ENCODE measurements at regions not wholly inside any gene's neighbourhood (a gene's known extent, or its start where the extent isn't known, plus 50 kb on each side); places are given as distances from the start of the nearest gene placed in this dataset.

DNA sequence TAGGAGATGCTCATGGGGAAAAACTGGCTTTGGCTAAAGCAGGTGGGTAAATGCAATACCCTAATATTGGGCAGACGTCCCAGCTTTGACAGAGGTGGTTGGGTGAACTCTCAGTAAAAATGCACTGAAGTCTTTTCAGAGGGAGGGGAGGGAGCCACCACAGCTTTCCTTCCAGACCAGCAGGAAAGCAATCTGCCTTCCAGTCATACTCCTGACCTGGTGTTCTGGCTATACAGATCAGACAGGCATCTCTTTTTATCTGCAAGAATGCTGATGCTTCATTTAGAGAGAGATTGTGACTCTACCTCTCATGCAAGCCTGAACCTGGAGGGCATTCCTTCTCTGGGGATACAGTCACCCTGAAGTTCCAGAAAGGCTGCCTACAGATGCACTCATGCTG, 52.6 kb upstream of the ICA1 start:
- TF ChIP-seq SPI1 (IDR thresholded peaks at IDR 0.05; ENCODE audit: borderline replicate concordance, low read depth): no peak
- TF ChIP-seq, protein P1, sequence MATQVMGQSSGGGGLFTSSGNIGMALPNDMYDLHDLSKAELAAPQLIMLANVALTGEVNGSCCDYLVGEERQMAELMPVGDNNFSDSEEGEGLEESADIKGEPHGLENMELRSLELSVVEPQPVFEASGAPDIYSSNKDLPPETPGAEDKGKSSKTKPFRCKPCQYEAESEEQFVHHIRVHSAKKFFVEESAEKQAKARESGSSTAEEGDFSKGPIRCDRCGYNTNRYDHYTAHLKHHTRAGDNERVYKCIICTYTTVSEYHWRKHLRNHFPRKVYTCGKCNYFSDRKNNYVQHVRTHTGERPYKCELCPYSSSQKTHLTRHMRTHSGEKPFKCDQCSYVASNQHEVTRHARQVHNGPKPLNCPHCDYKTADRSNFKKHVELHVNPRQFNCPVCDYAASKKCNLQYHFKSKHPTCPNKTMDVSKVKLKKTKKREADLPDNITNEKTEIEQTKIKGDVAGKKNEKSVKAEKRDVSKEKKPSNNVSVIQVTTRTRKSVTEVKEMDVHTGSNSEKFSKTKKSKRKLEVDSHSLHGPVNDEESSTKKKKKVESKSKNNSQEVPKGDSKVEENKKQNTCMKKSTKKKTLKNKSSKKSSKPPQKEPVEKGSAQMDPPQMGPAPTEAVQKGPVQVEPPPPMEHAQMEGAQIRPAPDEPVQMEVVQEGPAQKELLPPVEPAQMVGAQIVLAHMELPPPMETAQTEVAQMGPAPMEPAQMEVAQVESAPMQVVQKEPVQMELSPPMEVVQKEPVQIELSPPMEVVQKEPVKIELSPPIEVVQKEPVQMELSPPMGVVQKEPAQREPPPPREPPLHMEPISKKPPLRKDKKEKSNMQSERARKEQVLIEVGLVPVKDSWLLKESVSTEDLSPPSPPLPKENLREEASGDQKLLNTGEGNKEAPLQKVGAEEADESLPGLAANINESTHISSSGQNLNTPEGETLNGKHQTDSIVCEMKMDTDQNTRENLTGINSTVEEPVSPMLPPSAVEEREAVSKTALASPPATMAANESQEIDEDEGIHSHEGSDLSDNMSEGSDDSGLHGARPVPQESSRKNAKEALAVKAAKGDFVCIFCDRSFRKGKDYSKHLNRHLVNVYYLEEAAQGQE (IDR thresholded peaks at IDR 0.05; ENCODE audit: insufficient replicate concordance, low read depth): no peak
- no peak for TF ChIP-seq POLR2AphosphoS5 (IDR thresholded peaks at IDR 0.05; ENCODE audit: low read depth)
- TF ChIP-seq, protein P2, sequence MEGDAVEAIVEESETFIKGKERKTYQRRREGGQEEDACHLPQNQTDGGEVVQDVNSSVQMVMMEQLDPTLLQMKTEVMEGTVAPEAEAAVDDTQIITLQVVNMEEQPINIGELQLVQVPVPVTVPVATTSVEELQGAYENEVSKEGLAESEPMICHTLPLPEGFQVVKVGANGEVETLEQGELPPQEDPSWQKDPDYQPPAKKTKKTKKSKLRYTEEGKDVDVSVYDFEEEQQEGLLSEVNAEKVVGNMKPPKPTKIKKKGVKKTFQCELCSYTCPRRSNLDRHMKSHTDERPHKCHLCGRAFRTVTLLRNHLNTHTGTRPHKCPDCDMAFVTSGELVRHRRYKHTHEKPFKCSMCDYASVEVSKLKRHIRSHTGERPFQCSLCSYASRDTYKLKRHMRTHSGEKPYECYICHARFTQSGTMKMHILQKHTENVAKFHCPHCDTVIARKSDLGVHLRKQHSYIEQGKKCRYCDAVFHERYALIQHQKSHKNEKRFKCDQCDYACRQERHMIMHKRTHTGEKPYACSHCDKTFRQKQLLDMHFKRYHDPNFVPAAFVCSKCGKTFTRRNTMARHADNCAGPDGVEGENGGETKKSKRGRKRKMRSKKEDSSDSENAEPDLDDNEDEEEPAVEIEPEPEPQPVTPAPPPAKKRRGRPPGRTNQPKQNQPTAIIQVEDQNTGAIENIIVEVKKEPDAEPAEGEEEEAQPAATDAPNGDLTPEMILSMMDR (IDR thresholded peaks at IDR 0.05; ENCODE audit: insufficient read depth, low read length): no peak
- TF ChIP-seq GABPA (IDR thresholded peaks at IDR 0.05; ENCODE audit: low read depth): no peak
- no peak for DNase-seq (ENCODE audit: low read depth in 1 of 2, low spot score in 1 of 2)
- Histone ChIP-seq H3K27me3 (ENCODE audit: insufficient read depth, poor library complexity, severe bottlenecking) (no peaks in the 10 kb centered on the region), H3K27ac (replicated peaks) (no peak overlapping the region), H3K4me3 (replicated peaks; ENCODE audit: insufficient read depth, low read length) (no peak overlapping the region)

DNA sequence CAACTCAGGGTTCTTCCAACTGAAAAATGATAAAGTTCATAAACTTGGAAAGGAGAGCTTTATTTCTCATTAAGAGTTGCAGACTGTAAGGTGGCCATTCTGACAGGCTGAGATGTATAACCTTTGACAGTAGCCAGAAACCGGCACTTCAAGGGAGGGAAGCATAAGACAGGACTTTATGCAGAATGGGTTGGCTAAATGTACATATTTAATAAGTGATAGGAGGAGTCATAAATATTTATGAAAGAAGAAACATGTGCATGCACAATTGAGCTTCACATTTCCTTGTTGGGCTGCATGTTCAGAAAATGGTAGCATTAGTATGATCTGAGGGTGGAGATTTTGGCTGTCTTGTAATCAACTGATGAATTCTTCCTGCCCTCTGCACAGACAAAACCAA, 57.1 kb upstream of the ICA1 start:
- H3K27ac ChIP-seq (replicated peaks): no peak overlapping the region
- no peaks in the 10 kb centered on the region for H3K27me3 ChIP-seq (ENCODE audit: insufficient read depth, poor library complexity, severe bottlenecking)
- DNase-seq (ENCODE audit: low read depth in 1 of 2, low spot score in 1 of 2): no peak
- no peak overlapping the region for H3K4me3 ChIP-seq (replicated peaks; ENCODE audit: insufficient read depth, low read length)
- TF ChIP-seq GABPA (IDR thresholded peaks at IDR 0.05; ENCODE audit: low read depth) (no peak), POLR2AphosphoS5 (IDR thresholded peaks at IDR 0.05; ENCODE audit: low read depth) (no peak), SPI1 (IDR thresholded peaks at IDR 0.05; ENCODE audit: borderline replicate concordance, low read depth) (no peak)
- TF ChIP-seq, protein P1 (IDR thresholded peaks at IDR 0.05; ENCODE audit: insufficient replicate concordance, low read depth): no peak
- TF ChIP-seq, protein P2 (IDR thresholded peaks at IDR 0.05; ENCODE audit: insufficient read depth, low read length): no peak

DNA sequence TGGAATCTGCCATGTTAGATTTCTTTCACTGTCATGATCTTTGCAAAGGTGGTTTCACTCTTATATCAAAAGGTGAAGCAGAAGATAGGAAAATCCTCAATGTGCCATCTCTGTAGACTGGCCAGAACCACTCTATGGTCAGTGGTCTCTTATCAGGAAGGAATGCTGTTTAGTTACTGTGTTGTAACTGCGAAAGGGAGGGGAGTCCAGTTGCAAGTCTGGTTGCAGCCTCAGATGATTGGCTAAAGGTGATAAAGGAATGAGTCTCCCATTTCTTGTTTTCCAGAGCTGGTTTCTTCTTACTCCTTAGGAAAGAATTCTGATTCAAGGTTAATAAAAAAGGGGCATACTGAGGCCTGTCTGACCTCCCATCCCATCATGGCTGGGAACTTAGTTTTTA, 58.2 kb upstream of the ICA1 start:
- TF ChIP-seq GABPA (IDR thresholded peaks at IDR 0.05; ENCODE audit: low read depth): no peak
- no peak for TF ChIP-seq POLR2AphosphoS5 (IDR thresholded peaks at IDR 0.05; ENCODE audit: low read depth)
- TF ChIP-seq SPI1 (IDR thresholded peaks at IDR 0.05; ENCODE audit: borderline replicate concordance, low read depth): no peak
- TF ChIP-seq, protein P2 (IDR thresholded peaks at IDR 0.05; ENCODE audit: insufficient read depth, low read length): no peak
- TF ChIP-seq, protein P1 (IDR thresholded peaks at IDR 0.05; ENCODE audit: insufficient replicate concordance, low read depth): no peak
- Histone ChIP-seq H3K27me3 (ENCODE audit: insufficient read depth, poor library complexity, severe bottlenecking) (no peaks in the 10 kb centered on the region), H3K27ac (replicated peaks) (no peak overlapping the region), H3K4me3 (replicated peaks; ENCODE audit: insufficient read depth, low read length) (no peak overlapping the region)
- no peak for DNase-seq (ENCODE audit: low read depth in 1 of 2, low spot score in 1 of 2)

Data from HL-60 (cell line).